Activated effector memory CD4-positive, alpha-beta T cell treated with anti-CD3 and anti-CD28 coated beads, Interleukin-2, amount 50 U/mL, for 16 hours (primary cell): ENCODE measurements at regions not wholly inside any gene's neighbourhood (a gene's known extent, or its start where the extent isn't known, plus 50 kb on each side); places are given as distances from the start of the nearest gene placed in this dataset.

Experiments used
- DNase-seq: peaks from one replicate; pipeline ENCODE4 v3.0.0-alpha.2; 2020

DNA sequence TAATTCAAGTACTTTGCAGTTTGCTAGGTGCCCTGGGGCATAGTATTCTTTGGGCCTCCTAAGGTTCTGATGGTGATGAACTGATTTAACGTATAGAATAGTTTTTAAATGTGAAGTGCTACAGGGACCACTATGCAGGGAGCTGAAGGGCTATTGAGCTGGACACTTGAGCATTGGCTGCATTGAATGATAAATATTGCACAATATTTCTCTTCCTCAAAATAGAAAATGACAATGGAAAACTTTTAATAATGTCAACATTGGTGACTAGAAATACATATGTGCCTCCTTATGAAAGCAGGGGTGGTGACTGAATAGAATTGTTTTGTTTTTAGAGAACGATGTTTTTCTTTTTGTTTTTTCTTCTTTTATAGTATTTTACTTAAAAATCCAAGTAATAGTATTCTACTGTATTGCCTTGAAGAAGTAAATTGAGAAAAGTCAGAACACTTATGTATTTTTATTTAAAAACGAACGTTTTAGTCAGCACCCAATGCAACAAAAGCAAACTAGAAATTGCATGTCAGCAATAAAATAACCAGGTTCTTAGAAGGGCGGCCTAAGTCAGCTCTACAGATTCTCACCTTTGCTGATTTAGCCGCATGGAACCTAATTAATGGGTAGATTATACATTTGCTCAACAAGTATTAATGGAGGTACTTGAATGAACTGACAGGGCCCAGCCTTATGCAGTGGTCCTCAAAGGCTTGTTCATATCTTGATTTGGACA is 244.0 kb upstream of the KLF6 start:
- no peak for DNase-seq

DNA sequence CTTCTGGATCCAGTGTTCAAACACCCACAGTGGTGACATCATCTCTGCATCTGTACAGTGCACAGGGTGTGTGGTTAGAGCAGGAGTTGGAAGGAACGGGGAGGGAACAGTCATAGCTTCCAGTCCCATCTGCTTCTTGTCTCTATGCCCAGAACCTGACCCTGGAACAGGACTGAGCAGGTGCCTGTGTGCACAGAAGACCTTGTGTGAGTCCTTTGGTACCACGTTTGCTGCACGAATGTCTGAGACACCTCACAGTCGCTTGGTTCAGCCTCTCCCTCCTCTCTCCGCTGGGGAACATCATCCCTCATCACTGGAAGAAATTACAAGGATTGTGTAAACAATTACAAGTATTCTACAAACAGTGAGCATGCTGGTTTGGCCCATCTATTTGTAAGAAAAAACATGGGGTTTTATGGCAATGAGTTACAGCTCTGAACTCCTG is 243.0 kb upstream of the KLF6 start:
- DNase-seq, result no peak

DNA sequence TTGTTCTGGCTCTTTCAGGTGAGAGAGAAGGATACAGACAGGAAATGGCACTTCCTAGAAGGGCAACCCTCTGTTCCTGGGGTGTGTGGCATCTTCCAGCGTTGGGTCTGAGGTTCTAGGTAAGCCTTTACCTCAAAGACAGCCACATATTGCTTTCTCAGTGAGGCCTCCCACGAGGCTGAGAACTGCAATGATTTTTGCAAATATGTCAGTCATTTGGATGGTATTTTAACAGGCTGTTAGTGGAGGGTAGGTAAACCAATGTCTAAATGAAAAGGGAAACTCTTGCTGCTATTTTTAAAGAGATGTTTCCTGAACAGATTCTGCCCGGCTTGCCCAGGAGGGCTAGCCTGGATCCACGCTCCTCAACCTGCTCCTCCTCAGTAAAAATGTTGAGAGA is 240.3 kb upstream of the KLF6 start:
- DNase-seq, result no peak

DNA sequence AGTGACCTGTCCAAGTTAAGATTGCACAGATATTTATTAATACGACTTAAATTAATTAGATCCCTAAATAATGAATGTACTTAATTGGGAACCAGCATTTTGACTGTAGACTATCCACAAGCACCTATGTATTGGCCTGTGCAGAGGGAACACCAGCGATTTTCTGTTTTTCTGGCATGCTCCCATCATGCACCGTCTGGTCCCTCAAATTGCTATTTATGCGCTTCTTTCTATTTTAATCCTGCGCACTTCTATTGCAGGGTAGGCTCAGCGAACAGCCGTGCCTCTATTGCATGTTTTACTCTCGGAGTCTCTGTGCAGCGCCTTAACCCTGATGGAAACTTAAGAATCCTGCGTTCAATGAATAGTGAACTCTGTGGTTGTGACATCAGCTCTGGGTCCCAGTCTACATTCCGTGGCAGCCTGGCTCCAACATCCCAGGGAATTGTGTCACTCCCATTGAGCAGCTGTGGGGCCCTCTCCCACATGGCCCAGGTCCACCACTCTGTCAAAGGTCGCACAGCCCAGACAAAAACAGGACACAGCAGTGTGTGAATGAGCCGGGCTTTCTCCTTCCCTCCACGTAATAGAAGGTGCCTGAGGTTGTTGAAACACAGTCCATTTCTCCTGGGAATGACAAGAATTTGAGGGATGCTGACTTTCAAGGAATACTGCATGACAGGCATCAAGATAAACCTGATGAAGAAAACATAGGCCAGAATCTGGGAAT is 239.7 kb upstream of the KLF6 start:
- no peak for DNase-seq

DNA sequence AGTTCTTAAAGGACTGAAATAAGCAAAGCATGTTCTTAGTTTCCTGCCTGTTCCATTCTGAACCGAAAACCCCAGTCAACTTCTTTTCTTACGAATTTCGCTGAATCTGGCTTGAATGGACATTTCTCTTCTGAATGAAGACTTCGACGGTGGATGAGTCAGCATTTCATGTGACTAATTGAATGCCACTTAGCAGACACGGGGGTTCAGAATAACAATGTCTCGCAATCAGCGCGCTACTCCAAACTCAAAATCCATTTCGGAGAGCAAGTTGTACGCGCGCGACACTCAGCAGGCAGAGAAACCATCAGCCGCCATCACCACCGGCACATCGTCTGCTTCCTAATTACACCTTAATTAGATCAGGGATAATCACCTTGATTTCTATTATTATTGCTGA is 239.0 kb upstream of the KLF6 start:
- DNase-seq, result no peak

DNA sequence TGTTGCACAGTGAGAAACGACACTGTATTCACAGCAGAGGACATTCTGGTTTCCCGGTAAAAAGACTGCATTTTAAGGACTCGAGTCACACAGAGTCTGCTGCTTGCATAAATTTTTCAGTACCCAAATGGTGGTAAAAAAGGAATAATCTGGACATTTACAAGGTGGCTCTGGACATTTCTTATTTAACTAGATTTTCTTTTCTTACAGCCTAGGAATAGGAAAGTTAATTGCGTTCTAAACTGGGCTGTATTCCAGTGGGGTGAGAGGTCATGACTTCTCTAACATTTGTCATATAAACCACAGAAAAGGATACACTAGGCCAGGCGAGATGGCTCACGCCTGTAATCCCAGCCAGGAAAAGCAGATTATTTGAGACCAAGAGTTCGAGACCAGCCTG is 237.5 kb upstream of the KLF6 start:
- DNase-seq, result no peak

DNA sequence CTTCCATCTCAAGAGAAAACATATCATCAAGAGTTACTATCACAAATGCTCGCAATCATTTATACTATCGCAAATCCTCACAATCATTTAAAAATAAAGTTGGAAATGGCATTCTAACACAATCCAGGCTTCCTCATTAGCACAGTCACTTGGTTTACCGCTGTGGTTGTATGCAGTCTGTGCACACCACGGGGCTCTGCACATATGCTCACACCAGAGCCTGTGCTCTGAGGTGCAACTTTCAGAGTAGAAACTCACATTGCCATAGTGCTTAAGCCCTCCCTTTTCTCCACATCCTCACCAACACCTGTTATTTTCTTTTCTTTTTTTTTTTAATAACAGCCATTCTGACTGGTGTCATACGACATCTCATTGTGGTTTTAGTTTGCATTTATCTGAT is 235.6 kb upstream of the KLF6 start:
- no peak for DNase-seq

DNA sequence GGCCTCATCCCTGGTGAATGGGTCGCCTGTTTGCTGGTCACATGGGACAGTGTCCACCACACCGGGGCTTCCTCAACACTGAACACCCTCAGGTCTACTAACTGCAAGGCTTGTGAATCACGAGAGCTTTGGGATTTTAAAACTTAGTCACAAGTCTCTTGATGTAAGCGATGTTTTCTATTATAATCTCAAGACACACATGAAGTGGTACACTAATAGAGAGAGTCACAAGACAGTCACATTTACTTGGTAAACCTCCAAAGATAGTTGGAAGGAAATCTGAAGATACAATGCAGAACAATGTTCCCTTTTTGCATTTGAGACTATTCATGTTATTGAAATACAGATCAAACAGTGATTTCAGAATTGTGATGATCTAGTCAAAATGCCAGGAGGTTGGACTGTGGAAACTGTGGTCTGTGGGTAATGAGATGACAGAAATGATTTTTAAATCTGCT is 233.1 kb upstream of the KLF6 start:
- no peak for DNase-seq

DNA sequence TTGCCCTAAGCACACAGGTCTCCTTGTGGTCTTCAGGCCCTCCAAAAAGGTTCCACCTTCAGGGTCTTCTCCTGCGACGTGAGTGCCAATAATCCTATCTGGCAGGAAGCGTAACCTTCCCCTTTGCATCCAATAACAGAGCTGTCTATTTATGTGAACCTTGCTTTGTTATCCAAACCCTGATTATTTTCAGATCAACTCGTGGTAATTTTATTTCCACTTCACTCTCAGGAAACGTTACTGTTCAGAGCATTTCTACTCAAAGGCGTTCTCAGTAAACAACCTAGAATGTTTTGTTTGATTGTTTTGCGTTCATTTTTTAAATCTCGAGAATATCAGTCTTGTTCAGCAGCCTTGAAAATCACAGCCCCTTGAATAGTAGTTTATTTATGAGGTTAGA is 232.3 kb upstream of the KLF6 start:
- no peak for DNase-seq

DNA sequence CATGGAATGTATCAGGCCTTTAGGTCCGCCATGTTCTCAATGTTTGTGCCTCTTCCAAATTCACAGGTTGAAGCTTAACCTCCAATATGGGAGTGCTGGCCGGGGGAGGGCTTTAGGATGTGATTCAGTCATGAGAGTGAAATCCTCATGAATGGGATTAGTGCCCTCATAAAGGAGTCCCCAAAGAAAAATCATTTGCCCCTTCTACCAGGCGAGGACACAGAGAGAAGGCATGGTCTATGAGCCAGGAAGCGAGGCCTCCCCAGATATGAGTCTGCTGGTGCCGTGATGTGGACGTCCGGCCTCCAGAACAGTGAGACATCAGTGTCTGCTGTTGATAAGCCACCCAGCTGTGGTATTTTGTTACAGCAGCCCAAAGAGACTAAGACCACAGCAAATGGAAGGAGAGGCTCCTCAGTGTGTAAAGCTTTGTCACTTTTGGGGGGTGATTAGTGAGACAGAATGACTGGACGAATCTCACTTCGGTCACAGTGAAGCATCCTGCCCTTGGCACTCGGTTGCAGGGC is 231.3 kb upstream of the KLF6 start:
- DNase-seq, result no peak

DNA sequence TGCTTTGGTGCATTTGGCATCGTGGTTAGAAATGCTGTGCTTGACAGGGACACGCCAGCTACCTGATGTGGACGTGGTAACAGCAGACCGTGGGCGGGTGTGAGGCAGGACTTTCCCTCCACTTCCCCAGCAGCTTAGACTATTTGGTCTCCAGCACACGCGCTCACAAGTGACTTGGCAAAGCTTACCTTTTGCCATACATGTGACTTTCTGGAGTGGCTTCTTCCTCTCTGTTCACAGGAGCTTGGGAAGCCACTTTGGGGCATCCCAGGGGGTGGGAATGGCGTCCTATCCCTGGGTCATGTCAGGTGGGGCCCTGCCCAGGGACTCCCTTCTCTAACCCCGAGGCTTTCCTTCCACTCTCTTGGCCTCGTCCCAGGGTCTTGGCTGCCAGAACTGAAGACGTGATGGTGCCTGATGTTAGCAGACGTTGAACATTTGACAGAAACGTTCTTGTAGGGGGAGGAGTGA is 228.7 kb upstream of the KLF6 start:
- peak; percentile 84 for DNase-seq

DNA sequence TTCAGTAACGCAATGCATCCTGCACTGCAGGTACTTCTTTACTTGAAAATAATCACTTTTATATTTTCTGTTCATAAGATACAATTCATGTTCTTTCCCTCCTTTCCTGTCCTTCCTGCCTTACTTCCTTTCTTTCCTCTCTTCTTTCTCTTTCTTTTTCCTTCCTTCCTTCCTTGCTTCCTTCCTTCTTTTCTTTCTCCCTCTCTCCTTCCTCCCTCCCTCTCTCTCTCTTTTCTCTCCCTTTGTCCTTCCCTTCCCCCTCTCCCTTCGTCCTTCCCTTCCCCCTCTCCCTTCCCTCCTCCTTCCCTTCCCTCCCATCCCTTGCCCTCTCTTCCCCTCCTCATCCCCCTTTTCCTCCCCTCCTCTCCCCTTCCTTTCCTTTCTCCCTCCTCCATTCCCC is 227.8 kb upstream of the KLF6 start:
- no peak for DNase-seq

DNA sequence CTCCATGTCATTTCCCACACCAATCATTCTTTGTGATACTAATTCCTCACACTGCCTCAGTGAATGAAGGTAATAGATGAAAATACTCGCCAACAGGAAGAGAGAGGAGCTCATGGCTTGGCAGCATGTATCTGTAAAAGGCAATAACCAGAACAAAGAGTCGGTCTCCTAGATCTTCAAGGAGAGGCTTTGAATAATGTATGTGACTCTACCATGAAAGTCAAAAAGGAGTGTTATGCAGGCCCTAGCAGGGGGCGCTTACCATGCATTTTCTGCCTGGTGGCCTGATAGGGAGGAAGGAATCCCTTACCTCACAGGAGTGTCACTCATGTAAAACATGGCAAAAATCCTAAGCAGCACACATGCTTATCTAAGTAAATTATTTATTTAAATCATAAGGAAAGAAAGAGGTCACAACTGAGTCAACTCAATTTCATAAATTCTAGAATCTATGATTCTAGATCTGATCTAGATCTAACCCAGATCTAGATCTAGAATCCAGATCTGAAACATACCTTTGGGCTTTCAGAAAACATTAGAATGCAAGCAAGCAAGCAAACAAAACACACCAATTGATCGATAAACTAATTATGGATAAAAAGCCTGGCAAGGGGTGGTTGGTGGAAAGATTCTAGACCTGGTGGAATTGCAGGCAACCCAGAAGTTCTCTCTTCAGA is 226.3 kb upstream of the KLF6 start:
- no peak for DNase-seq

DNA sequence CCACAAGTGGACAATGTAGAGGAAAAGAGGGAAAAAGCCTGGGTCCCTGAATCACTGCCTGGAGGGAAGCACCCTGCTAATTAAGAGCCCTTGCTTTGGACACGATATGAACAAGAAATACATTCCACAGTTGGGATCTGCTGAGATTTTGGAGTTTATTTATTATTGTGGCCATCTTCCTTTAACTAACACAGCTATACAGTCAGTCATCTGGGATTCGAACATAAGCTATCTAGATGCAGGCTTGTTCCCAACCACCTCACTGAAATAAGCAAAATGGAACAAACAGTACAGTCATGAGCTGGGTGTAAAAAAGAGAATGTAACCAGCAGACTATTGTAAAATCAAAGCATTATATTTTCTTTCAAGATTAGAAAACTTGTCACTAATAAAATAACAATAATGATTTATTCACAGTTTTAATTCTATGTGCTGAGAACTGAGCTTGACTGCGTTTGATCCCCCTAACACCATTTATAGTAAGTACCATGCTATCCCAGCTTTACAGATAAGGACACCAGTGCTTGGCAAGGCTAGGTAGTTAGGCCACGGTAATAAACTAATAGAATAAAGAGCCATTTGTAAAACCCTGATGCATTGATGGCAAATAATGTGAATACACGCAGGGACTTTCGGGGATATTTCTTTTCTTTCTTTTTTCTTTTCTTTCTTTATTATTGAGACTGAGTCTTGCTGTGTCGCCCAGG is 223.8 kb upstream of the KLF6 start:
- DNase-seq, result no peak

DNA sequence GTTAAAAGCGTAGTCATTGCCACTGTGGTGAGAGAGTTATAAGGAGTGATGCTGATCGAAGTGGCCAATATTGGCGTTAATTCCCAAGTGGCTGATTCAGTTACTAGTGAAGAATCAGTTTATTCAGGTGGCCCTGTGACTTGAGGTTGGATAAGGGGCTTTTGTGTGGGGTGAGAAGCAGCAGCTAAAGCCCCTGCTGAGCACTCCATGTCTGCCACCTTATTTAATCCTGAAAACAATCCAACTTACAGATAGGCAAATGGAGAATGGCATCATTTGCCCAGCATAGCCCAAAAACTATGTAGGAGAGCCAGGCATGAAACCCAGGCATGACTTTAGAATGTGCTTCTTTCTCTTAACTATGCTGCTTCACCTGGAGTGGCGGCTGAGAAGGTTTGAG is 222.8 kb upstream of the KLF6 start:
- DNase-seq, result no peak

DNA sequence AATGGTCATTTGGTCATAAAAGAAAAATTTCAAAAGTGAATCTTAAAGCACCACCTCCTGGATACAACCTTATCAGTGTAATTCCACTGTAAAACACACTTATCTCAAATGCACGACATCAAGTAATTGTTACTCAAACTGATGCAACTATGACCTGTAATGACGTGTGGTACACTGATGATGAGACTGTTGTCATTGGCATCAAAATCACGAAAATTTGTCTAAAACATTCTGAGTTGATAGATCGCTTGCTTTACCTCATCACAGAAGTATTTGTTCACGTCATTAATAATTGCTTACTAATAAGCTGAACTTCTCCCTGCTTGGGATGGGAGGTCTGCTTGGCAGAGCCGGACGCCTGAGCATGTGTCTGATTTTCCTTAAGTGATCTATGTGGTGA is 221.8 kb upstream of the KLF6 start:
- DNase-seq, result no peak

DNA sequence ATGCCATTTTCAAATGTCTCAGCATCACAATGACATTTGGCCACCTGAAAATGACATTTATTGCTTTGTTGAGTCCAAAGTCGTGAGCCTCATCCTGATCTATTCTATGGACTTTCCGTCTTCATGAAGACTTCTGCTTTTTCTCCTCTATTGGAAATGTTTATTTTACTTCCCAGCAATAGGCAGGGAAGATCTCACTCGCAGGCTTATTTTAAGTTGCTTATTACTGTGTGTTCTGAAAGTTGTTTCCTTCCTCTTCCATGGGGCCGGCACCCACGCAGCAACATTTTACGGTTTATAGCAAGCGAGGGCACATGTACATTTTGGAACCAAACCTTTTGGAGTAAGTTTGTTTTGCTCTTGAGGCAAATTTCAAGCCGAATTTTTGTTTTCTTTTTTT is 221.0 kb upstream of the KLF6 start:
- no peak for DNase-seq

DNA sequence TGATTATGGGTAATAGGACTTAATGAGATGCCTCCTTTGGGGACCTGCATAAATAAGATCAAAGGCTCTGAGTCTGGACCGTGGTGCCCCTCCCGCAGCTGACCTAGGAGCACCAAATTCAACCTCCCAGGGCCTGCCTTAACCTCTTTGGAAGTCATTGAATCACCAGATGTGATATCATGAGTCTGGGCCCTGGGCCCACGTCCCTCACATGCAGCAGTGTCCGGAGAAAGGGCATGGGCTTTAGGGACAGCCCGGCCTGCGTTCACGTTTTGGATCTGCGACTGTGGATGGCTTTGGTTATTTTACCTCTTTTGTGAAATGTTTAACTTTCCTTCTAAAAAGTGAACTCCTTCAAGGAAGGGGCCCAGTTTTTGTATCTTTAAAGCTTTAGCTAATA is 220.0 kb upstream of the KLF6 start:
- DNase-seq, result no peak

DNA sequence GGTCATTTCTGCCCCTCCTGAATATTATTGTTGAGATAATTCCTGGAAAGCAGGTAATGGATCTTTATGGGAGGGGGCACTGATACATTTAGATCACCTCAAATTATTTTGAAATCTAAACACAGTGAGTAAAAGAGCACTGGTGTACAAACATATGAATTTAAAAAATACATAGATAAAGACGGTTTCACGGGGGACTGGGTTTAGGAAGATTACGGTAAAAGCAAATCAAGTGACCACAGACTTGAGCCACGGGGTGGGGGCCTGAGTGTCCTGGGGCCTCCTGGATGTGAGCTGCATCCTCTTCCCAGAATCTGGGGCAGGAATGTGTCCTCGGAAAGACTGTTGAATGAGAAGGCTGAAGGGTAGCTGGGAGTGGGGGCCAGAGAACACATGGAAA is 219.1 kb upstream of the KLF6 start:
- DNase-seq, result no peak

DNA sequence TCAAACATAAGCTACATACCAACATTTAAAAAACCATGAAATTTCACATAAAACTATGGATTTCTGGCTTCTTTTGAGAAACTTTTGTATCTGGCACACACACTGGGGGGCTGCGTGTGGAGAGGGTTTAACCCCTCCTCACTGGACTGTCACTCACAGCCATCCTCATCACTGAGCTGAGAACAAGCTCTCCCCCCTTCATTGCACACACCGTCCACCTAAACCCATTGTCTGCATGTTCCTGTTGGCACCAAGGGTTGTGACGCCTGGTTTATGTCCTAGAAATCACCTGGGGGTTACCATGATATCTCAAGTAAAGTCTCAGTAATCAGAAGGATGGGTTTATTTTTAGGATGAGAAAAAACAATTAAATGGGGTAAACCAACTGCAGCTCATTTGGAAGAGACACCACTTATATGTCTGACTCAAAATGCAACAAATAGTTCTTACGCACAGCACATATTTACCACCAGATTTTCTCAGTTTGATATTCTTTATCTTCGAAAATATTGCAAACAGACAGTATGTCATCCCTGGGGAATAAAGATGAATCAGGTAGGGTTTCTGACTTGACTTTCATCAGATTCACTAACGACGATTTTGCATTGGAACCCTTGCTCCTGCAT is 218.5 kb upstream of the KLF6 start:
- DNase-seq, result no peak

DNA sequence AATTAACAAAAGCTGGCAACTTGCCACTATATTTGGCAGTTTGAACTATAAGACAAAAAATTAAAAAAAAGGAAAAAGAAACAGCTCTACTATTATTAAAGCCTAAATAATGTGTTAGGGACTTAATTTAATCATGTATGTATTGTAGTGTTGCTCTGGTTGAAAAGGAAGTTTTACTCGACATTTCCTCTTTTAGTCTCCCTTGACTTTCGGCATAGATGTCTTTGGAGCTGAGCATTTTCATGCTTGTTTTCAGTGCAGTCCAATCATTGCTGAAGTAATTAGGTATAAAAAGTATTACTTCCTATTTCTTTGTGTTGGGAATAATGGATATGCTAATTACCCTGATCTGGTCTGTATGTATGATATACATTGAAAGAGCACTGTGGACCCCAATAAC is 216.8 kb upstream of the KLF6 start:
- DNase-seq, result no peak

DNA sequence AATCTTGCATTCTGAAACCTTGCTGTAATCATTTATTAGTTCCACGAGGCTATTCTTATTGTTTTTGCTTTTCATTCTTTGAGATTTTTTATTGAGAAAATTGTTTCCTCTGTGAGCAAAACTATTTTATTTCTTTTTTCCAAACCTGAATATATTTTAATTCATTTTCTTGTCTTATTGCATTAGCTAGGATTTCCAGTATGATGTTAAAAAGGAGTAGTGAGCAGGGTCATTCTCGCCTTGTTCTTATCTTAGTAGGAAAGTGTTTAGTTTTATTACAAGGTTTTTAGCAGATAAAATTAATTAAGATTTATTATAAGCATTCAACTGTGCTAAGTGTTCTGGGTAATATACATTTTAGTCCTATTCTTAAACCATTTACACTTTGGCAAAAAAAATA is 214.6 kb upstream of the KLF6 start:
- DNase-seq, result no peak

DNA sequence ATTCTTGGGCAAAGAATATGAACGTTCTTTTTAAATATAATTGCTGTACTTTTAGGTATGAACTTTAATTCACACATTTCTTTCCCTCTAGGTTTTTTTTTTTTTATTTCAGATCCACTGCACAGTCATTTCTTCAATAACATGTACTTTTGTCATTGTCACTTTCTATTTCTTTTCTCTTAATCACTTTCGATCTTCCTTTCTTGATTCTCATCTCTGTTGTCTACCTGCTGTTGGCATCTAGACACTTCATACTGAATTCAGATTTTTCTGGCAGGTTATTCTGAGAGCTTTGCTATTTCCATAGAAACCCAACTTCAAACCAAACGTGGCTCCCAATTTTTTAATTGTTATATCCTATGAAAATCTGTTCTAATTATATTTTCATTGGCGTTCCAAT is 211.7 kb upstream of the KLF6 start:
- no peak for DNase-seq
